ENCODE measurements at regions not wholly inside any gene's neighbourhood (a gene's known extent, or its start where the extent isn't known, plus 50 kb on each side); places are given as distances from the start of the nearest gene placed in this dataset.

DNA sequence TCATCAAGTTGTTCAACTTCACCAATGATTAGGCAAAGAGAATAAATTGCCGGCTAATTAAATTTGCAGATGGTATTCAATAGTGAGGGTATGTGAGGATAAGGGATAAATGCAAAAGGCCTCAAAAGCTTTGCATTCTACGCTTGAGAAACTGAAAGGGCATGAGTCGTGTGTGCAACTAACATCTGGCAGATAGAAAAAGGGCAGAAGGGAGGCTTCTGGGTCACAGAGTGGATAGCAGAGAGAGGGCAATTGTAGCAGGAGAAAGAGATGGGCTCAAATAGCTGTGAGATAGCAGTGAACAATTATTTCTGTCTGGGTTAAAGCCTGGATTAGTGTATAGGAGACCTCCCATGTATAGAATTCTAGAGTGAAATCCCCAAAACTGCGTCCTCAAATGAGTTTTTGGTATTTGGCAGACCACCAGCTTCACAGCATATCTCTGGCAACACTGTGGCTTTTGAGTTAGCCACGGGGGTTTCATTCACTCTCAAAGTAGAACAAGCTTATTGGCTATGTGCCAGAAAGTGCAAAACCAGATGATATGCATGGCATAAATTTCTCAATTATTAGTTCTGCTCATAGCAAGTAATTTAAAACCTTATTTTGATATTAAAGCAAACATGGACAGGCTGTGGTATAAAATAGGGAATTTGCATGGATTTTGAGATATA is 586.3 kb downstream of the BRINP1 start (continued):
- TF ChIP-seq OVOL3 (tag by site-specific recombination; IDR thresholded peaks at IDR 0.05) (no peak), WT1 (tag by site-specific recombination; IDR thresholded peaks at IDR 0.05) (no peak), ZNF501 (tag by site-specific recombination; IDR thresholded peaks at IDR 0.05) (no peak), ZNF560 (tag by site-specific recombination; IDR thresholded peaks at IDR 0.05; ENCODE audit: borderline replicate concordance) (no peak)
- TF ChIP-seq, protein P1, sequence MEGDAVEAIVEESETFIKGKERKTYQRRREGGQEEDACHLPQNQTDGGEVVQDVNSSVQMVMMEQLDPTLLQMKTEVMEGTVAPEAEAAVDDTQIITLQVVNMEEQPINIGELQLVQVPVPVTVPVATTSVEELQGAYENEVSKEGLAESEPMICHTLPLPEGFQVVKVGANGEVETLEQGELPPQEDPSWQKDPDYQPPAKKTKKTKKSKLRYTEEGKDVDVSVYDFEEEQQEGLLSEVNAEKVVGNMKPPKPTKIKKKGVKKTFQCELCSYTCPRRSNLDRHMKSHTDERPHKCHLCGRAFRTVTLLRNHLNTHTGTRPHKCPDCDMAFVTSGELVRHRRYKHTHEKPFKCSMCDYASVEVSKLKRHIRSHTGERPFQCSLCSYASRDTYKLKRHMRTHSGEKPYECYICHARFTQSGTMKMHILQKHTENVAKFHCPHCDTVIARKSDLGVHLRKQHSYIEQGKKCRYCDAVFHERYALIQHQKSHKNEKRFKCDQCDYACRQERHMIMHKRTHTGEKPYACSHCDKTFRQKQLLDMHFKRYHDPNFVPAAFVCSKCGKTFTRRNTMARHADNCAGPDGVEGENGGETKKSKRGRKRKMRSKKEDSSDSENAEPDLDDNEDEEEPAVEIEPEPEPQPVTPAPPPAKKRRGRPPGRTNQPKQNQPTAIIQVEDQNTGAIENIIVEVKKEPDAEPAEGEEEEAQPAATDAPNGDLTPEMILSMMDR (tag by site-specific recombination; IDR thresholded peaks at IDR 0.05) = no peak

DNA sequence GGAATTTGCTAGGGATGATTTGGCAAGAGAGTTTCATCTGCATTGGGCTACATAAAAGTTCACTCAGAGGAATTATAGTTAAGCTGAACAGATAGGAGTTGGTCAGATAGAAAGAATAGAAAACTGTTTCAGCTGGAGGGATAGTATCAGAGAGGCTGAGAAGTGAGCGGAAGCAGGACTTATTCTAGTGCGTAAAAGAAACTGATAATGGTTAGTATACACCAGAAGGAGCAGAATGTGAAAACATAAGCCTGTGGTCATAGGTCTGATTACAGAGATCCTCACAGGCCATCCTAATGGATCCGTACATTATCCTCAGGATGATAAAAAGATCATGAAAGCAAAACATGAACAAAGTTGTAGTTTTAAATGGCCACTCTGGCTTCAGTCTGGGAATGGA is 585.2 kb downstream of the BRINP1 start:
- ChIA-PET CTCF (no interaction called here), POLR2A (no interaction called here)
- no peak overlapping the region for H3K4me3 ChIP-seq (ENCODE audit: low read depth, low read length)

More for the DNA sequence above, 585.2 kb downstream of the BRINP1 start:
- TF ChIP-seq PRDM1 (tag by site-specific recombination; IDR thresholded peaks at IDR 0.05) (no peak), ZNF341 (tag by site-specific recombination; IDR thresholded peaks at IDR 0.05; ENCODE audit: low read depth) (no peak), ZNF202 (tag by site-specific recombination; IDR thresholded peaks at IDR 0.05; ENCODE audit: borderline replicate concordance) (no peak), ZNF624 (tag by site-specific recombination; IDR thresholded peaks at IDR 0.05) (no peak), ZNF132 (tag by site-specific recombination; IDR thresholded peaks at IDR 0.05; ENCODE audit: borderline replicate concordance) (no peak), ZNF19 (tag by site-specific recombination; IDR thresholded peaks at IDR 0.05; ENCODE audit: low read depth) (no peak), ZNF155 (tag by site-specific recombination; IDR thresholded peaks at IDR 0.05) (no peak), ZBTB21 (tag by site-specific recombination; IDR thresholded peaks at IDR 0.05) (no peak), ZNF169 (tag by site-specific recombination; IDR thresholded peaks at IDR 0.05) (no peak), ZNF350 (tag by site-specific recombination; IDR thresholded peaks at IDR 0.05) (no peak)
- TF ChIP-seq, protein P2, sequence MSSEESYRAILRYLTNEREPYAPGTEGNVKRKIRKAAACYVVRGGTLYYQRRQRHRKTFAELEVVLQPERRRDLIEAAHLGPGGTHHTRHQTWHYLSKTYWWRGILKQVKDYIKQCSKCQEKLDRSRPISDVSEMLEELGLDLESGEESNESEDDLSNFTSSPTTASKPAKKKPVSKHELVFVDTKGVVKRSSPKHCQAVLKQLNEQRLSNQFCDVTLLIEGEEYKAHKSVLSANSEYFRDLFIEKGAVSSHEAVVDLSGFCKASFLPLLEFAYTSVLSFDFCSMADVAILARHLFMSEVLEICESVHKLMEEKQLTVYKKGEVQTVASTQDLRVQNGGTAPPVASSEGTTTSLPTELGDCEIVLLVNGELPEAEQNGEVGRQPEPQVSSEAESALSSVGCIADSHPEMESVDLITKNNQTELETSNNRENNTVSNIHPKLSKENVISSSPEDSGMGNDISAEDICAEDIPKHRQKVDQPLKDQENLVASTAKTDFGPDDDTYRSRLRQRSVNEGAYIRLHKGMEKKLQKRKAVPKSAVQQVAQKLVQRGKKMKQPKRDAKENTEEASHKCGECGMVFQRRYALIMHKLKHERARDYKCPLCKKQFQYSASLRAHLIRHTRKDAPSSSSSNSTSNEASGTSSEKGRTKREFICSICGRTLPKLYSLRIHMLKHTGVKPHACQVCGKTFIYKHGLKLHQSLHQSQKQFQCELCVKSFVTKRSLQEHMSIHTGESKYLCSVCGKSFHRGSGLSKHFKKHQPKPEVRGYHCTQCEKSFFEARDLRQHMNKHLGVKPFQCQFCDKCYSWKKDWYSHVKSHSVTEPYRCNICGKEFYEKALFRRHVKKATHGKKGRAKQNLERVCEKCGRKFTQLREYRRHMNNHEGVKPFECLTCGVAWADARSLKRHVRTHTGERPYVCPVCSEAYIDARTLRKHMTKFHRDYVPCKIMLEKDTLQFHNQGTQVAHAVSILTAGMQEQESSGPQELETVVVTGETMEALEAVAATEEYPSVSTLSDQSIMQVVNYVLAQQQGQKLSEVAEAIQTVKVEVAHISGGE (tag by site-specific recombination; conservative IDR thresholded peaks at IDR 0.05; ENCODE audit: low read depth) = no peak
- TF ChIP-seq, protein P3, sequence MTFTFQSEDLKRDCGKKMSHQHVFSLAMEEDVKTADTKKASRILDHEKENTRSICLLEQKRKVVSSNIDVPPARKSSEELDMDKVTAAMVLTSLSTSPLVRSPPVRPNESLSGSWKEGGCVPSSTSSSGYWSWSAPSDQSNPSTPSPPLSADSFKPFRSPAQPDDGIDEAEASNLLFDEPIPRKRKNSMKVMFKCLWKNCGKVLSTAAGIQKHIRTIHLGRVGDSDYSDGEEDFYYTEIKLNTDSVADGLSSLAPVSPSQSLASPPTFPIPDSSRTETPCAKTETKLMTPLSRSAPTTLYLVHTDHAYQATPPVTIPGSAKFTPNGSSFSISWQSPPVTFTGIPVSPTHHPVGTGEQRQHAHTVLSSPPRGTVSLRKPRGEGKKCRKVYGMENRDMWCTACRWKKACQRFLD (tag by site-specific recombination; IDR thresholded peaks at IDR 0.05) = no peak
- TF ChIP-seq, protein P1 (tag by site-specific recombination; IDR thresholded peaks at IDR 0.05) = no peak
- TF ChIP-seq, protein P4, sequence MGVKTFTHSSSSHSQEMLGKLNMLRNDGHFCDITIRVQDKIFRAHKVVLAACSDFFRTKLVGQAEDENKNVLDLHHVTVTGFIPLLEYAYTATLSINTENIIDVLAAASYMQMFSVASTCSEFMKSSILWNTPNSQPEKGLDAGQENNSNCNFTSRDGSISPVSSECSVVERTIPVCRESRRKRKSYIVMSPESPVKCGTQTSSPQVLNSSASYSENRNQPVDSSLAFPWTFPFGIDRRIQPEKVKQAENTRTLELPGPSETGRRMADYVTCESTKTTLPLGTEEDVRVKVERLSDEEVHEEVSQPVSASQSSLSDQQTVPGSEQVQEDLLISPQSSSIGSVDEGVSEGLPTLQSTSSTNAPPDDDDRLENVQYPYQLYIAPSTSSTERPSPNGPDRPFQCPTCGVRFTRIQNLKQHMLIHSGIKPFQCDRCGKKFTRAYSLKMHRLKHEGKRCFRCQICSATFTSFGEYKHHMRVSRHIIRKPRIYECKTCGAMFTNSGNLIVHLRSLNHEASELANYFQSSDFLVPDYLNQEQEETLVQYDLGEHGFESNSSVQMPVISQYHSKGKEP (tag by site-specific recombination; IDR thresholded peaks at IDR 0.05) = no peak
- TF ChIP-seq, protein P5, sequence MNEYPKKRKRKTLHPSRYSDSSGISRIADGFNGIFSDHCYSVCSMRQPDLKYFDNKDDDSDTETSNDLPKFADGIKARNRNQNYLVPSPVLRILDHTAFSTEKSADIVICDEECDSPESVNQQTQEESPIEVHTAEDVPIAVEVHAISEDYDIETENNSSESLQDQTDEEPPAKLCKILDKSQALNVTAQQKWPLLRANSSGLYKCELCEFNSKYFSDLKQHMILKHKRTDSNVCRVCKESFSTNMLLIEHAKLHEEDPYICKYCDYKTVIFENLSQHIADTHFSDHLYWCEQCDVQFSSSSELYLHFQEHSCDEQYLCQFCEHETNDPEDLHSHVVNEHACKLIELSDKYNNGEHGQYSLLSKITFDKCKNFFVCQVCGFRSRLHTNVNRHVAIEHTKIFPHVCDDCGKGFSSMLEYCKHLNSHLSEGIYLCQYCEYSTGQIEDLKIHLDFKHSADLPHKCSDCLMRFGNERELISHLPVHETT (tag by site-specific recombination; IDR thresholded peaks at IDR 0.05) = no peak
- Histone ChIP-seq H3K4me1 (ENCODE audit: control insufficient read depth, insufficient read depth, low read length) (no peaks in the 10 kb centered on the region), H3K36me3 (ENCODE audit: control insufficient read depth in 2 of 2, insufficient read depth in 1 of 2, low read length in 2 of 2) (no peaks in the 10 kb centered on the region), H3K9me3 (ENCODE audit: control insufficient read depth, insufficient read depth, low read depth, low read length) (no peaks in the 10 kb centered on the region), H3K27ac (ENCODE audit: extremely low read depth, low read depth, low read length) (no peak overlapping the region)

Data from HEK293 (cell line).